Mesenchymal stem cell (in vitro differentiated cells and primary cell): ENCODE measurements at regions not wholly inside any gene's neighbourhood (a gene's known extent, or its start where the extent isn't known, plus 50 kb on each side); places are given as distances from the start of the nearest gene placed in this dataset.
A peak's percentile ranks its signal among the peaks of the same experiment; 100 is the strongest.

Source experiments
- DNase-seq: peaks from one replicate; pipeline ENCODE4 v3.0.0-alpha.2; 2013
- H2AFZ ChIP-seq: one replicate; pipeline ENCODE4 v1.6.1; 2013; ENCODE audit warnings: low read depth, mild to moderate bottlenecking, control low read depth, inconsistent platforms, low read length, moderate library complexity
- H2AK5ac ChIP-seq: 2 replicates; pipeline ENCODE4 v1.6.1; 2013; ENCODE audit warnings: low read length, moderate library complexity, mild to moderate bottlenecking, inconsistent platforms; ENCODE audit not compliant: severe bottlenecking
- H2BK120ac ChIP-seq: one replicate; pipeline ENCODE4 v1.6.1; 2013; ENCODE audit warnings: low read depth, mild to moderate bottlenecking, inconsistent platforms, low read length, moderate library complexity
- H2BK12ac ChIP-seq, 2 experiments: one replicate each; pipeline ENCODE4 v1.6.1; 2013; ENCODE audit warnings: inconsistent platforms in 2 of 2, low read length in 2 of 2, mild to moderate bottlenecking in 2 of 2, moderate library complexity in 2 of 2, control low read depth in 1 of 2
- H2BK15ac ChIP-seq: one replicate; pipeline ENCODE4 v1.6.1; 2013; ENCODE audit warnings: mild to moderate bottlenecking, low read depth, inconsistent platforms; ENCODE audit not compliant: poor library complexity, severe bottlenecking
- H2BK5ac ChIP-seq: 2 replicates; pipeline ENCODE4 v1.6.1; 2013; ENCODE audit warnings: low read depth, mild to moderate bottlenecking, low read length, control low read depth, inconsistent platforms; ENCODE audit not compliant: poor library complexity, severe bottlenecking
- H3K14ac ChIP-seq, 2 experiments: one replicate each; pipeline ENCODE4 v1.6.1; 2013; ENCODE audit warnings: inconsistent platforms in 2 of 2, low read length in 2 of 2, control low read depth in 1 of 2, mild to moderate bottlenecking in 1 of 2, moderate library complexity in 1 of 2
- H3K18ac ChIP-seq, 2 experiments: one replicate each; pipeline ENCODE4 v1.6.1; 2013; ENCODE audit warnings: inconsistent platforms in 2 of 2, low read length in 2 of 2, control low read depth in 1 of 2, low read depth in 1 of 2, mild to moderate bottlenecking in 1 of 2
- H3K23ac ChIP-seq, 2 experiments: one replicate each; pipeline ENCODE4 v1.6.1; 2013; ENCODE audit warnings: inconsistent platforms in 2 of 2, low read length in 2 of 2, mild to moderate bottlenecking in 2 of 2, moderate library complexity in 2 of 2, control low read depth in 1 of 2
- H3K27ac ChIP-seq: 2 replicates; pipeline ENCODE4 v1.5.1; 2013; ENCODE audit warnings: mild to moderate bottlenecking, moderate library complexity, low read length, control low read depth, inconsistent platforms; ENCODE audit not compliant: poor library complexity, severe bottlenecking
- H3K27me3 ChIP-seq, 2 experiments: 2 replicates each; pipeline versions ENCODE4 v1.6.1 to v1.7.0; 2013; ENCODE audit warnings: low read length in 2 of 2, mild to moderate bottlenecking in 2 of 2, moderate library complexity in 2 of 2, control low read depth in 1 of 2, inconsistent platforms in 1 of 2; ENCODE audit not compliant: control insufficient read depth in 1 of 2, insufficient read depth in 1 of 2
- H3K36me3 ChIP-seq, 2 experiments: 2 replicates each; pipeline versions ENCODE4 v1.6.1 to v1.7.0; 2013; ENCODE audit warnings: low read length in 2 of 2, control low read depth in 1 of 2, inconsistent platforms in 1 of 2, low read depth in 1 of 2, mild to moderate bottlenecking in 1 of 2; ENCODE audit not compliant: insufficient read depth in 2 of 2, control insufficient read depth in 1 of 2
- H3K4ac ChIP-seq, 2 experiments: one replicate each; pipeline ENCODE4 v1.6.1; 2013; ENCODE audit warnings: inconsistent platforms in 2 of 2, low read length in 2 of 2, mild to moderate bottlenecking in 2 of 2, moderate library complexity in 2 of 2, control low read depth in 1 of 2, low read depth in 1 of 2
- H3K4me1 ChIP-seq: 2 replicates; pipeline ENCODE4 v1.6.1; 2013; ENCODE audit warnings: low read depth, low read length, control low read depth; ENCODE audit not compliant: control insufficient read depth, insufficient read depth
- H3K4me2 ChIP-seq: 2 replicates; pipeline ENCODE4 v1.6.1; 2013; ENCODE audit warnings: low read length, mild to moderate bottlenecking, inconsistent platforms; ENCODE audit not compliant: poor library complexity, severe bottlenecking
- H3K4me3 ChIP-seq, 2 experiments: 2 replicates each; pipeline versions ENCODE4 v1.5.1 to v1.7.0; 2013; ENCODE audit warnings: low read length in 2 of 2, mild to moderate bottlenecking in 2 of 2, control low read depth in 1 of 2, low read depth in 1 of 2; ENCODE audit not compliant: insufficient read depth in 1 of 2
- H3K79me1 ChIP-seq: replicated peaks from 2 replicates; pipeline ENCODE4 v1.6.1; 2013; ENCODE audit warnings: mild to moderate bottlenecking, control low read depth, low read length, inconsistent platforms; ENCODE audit not compliant: poor library complexity, severe bottlenecking
- H3K9ac ChIP-seq: 2 replicates; pipeline ENCODE4 v1.7.0; 2013; ENCODE audit warnings: mild to moderate bottlenecking, low read length, moderate library complexity
- H3K9me3 ChIP-seq: 2 replicates; pipeline ENCODE4 v1.7.0; 2013; ENCODE audit warnings: mild to moderate bottlenecking, low read length; ENCODE audit not compliant: control insufficient read depth
- H4K8ac ChIP-seq: one replicate; pipeline ENCODE4 v1.6.1; 2013; ENCODE audit warnings: inconsistent platforms, mild to moderate bottlenecking, low read length, moderate library complexity
- H4K91ac ChIP-seq: one replicate; pipeline ENCODE4 v1.6.1; 2013; ENCODE audit warnings: mild to moderate bottlenecking, low read length, inconsistent platforms
- WGBS: methylation state at CpG from one replicate; pipeline ENCODE4 v1.1.7; 2013; ENCODE audit warnings: mixed read lengths; 5-methylcytosine and 5-hydroxymethylcytosine counted together

GRCh38 chrX:13430136-13430827 lies 110.4 kb upstream of the ATXN3L start:
- peak overlapping the region; percentile 38 to 71 for H2BK12ac ChIP-seq
- 97% methylated on average over 5 of the region's 6 CpGs for WGBS

GRCh38 chrX:13428053-13428786 lies 108.4 kb upstream of the ATXN3L start:
- H3K79me1 ChIP-seq, result no peaks in the 10 kb centered on the region
- H4K8ac ChIP-seq, result peak overlapping the region; percentile 88
- H3K4me3 ChIP-seq, result no peak overlapping the region
- H2AK5ac ChIP-seq, result no peak overlapping the region
- H3K14ac ChIP-seq, result no peak overlapping the region
- peak overlapping the region; percentile 58 for H3K9ac ChIP-seq
- WGBS, result 2% methylated on average over 4 of the region's 5 CpGs
- DNase-seq, result peak; percentile 55
- H4K91ac ChIP-seq, result peak overlapping the region; percentile 61
- peaks cover 4% of the 10 kb centered on the region for H3K4me1 ChIP-seq
- no peak overlapping the region for H2BK120ac ChIP-seq
- no peaks in the 10 kb centered on the region for H3K36me3 ChIP-seq
- no peak overlapping the region for H3K4me2 ChIP-seq
- H2BK5ac ChIP-seq, result no peak overlapping the region
- H3K23ac ChIP-seq, result no peak overlapping the region
- H3K27me3 ChIP-seq, result no peaks in the 10 kb centered on the region
- H3K18ac ChIP-seq, result peak overlapping the region in 1 of 2 experiments; percentile 4
- peaks cover 4% of the 10 kb centered on the region for H3K9me3 ChIP-seq
- H3K27ac ChIP-seq, result peak overlapping the region; percentile 65
- no peak overlapping the region for H3K4ac ChIP-seq
- H2BK12ac ChIP-seq, result peak overlapping the region in 1 of 2 experiments; percentile 63
- H2BK15ac ChIP-seq, result no peak overlapping the region
- H2AFZ ChIP-seq, result no peak overlapping the region

More at GRCh38 chrX:13430136-13430827, 110.4 kb upstream of the ATXN3L start:
- no peak overlapping the region for H3K18ac ChIP-seq
- H3K36me3 ChIP-seq, result no peaks in the 10 kb centered on the region
- peaks cover 3% of the 10 kb centered on the region for H3K9me3 ChIP-seq
- no peak overlapping the region for H4K8ac ChIP-seq
- H2BK5ac ChIP-seq, result no peak overlapping the region
- peaks cover 4% of the 10 kb centered on the region for H3K4me1 ChIP-seq
- H3K4ac ChIP-seq, result no peak overlapping the region
- H3K14ac ChIP-seq, result no peak overlapping the region
- DNase-seq, result no peak
- peak overlapping the region; percentile 34 for H2BK120ac ChIP-seq
- no peak overlapping the region for H4K91ac ChIP-seq
- H3K79me1 ChIP-seq, result no peaks in the 10 kb centered on the region
- no peak overlapping the region for H3K23ac ChIP-seq
- H3K27me3 ChIP-seq, result no peaks in the 10 kb centered on the region
- no peak overlapping the region for H3K4me2 ChIP-seq
- no peak overlapping the region for H2AFZ ChIP-seq
- peak overlapping the region; percentile 34 for H3K27ac ChIP-seq
- no peak overlapping the region for H3K4me3 ChIP-seq
- no peak overlapping the region for H2AK5ac ChIP-seq
- peak overlapping the region; percentile 8 for H3K9ac ChIP-seq
- H2BK15ac ChIP-seq, result no peak overlapping the region

- Histone ChIP-seq H3K4me1 (peaks cover 4% of the 10 kb centered on the region), H2BK5ac (no peak overlapping the region), H2AFZ (no peak overlapping the region), H2AK5ac (no peak overlapping the region), H2BK15ac (no peak overlapping the region), H3K36me3 (no peaks in the 10 kb centered on the region), H4K8ac (no peak overlapping the region), H3K14ac (no peak overlapping the region), H3K9me3 (peaks cover 4% of the 10 kb centered on the region), H2BK120ac (no peak overlapping the region), H3K27ac (peak overlapping the region; percentile 26), H4K91ac (no peak overlapping the region), H3K18ac (no peak overlapping the region), H3K27me3 (no peaks in the 10 kb centered on the region), H2BK12ac (peak overlapping the region in 1 of 2 experiments; percentile 15), H3K79me1 (no peaks in the 10 kb centered on the region), H3K23ac (no peak overlapping the region), H3K4me3 (no peak overlapping the region), H3K4me2 (no peak overlapping the region), H3K4ac (peak overlapping the region in 1 of 2 experiments; percentile 49), H3K9ac (peak overlapping the region; percentile 58)
- WGBS, result 90% methylated on average over 3 of the region's 5 CpGs
- no peak for DNase-seq
Measured at GRCh38 chrX:13427441-13428052, 107.7 kb upstream of the ATXN3L start.
